Liver (tissue), 8 donors: ENCODE measurements at regions not wholly inside any gene's neighbourhood (a gene's known extent, or its start where the extent isn't known, plus 50 kb on each side); places are given as distances from the start of the nearest gene placed in this dataset.
A peak's percentile ranks its signal among the peaks of the same experiment; 100 is the strongest.

ENCODE experiments used
- DNase-seq: peaks from one replicate; pipeline ENCODE4 v3.0.0-alpha.2; 2017; ENCODE audit warnings: low spot score
- H3K27ac ChIP-seq, 2 donors: one replicate each; pipeline ENCODE4 v1.7.0; 2013; ENCODE audit warnings: inconsistent platforms in 2 of 2, low read length in 2 of 2, control low read depth in 1 of 2, low read depth in 1 of 2, mild to moderate bottlenecking in 1 of 2
- H3K27me3 ChIP-seq, 4 donors: one replicate each; pipeline versions ENCODE4 v1.6.1 to v1.7.0; 2013; ENCODE audit warnings: low read length in 3 of 4, inconsistent platforms in 1 of 4, mild to moderate bottlenecking in 1 of 4, moderate library complexity in 1 of 4; ENCODE audit not compliant: control insufficient read depth in 4 of 4, insufficient read depth in 4 of 4
- H3K36me3 ChIP-seq, 4 donors: one replicate each; pipeline versions ENCODE4 v1.6.1 to v1.7.0; 2013; ENCODE audit warnings: low read length in 3 of 4, mild to moderate bottlenecking in 3 of 4, low read depth in 1 of 4, moderate library complexity in 1 of 4; ENCODE audit not compliant: control insufficient read depth in 4 of 4, insufficient read depth in 3 of 4
- H3K4me1 ChIP-seq, 4 donors: one replicate each; pipeline versions ENCODE4 v1.6.1 to v1.7.0; 2013; ENCODE audit warnings: low read length in 3 of 4, mild to moderate bottlenecking in 3 of 4, moderate library complexity in 1 of 4; ENCODE audit not compliant: control insufficient read depth in 4 of 4, insufficient read depth in 4 of 4
- H3K4me3 ChIP-seq, 3 donors: one replicate each; pipeline versions ENCODE4 v1.6.1 to v1.7.0; 2013; ENCODE audit warnings: low read length in 3 of 3, control low read depth in 1 of 3, low read depth in 1 of 3, mild to moderate bottlenecking in 1 of 3
- H3K9ac ChIP-seq, 2 donors: one replicate each; pipeline ENCODE4 v1.7.0; 2013; ENCODE audit warnings: low read length in 2 of 2, mild to moderate bottlenecking in 2 of 2, moderate library complexity in 2 of 2, control low read depth in 1 of 2, low read depth in 1 of 2
- H3K9me3 ChIP-seq, 4 donors: one replicate each; pipeline versions ENCODE4 v1.6.1 to v1.7.0; 2013; ENCODE audit warnings: low read length in 3 of 4; ENCODE audit not compliant: control insufficient read depth in 4 of 4
- EGR1 ChIP-seq, 2 donors: IDR thresholded peaks; 2 replicates each; pipeline ENCODE4 v1.6.1; 2016 to 2018; ENCODE audit warnings: antibody characterized with exemption in 2 of 2, low read depth in 2 of 2
- FOXA1 ChIP-seq: IDR thresholded peaks from 2 replicates; pipeline ENCODE4 v1.6.1; 2016; ENCODE audit warnings: antibody characterized with exemption
- FOXA2 ChIP-seq: IDR thresholded peaks from 2 replicates; pipeline ENCODE4 v1.6.1; 2016; ENCODE audit warnings: antibody characterized with exemption
- GABPA ChIP-seq, 2 donors: IDR thresholded peaks in 1 of 2; conservative IDR thresholded peaks in 1 of 2; 2 replicates each; pipeline ENCODE4 v1.6.1; 2016; ENCODE audit warnings: antibody characterized with exemption in 2 of 2, mild to moderate bottlenecking in 1 of 2, moderate library complexity in 1 of 2
- HNF4A ChIP-seq, 2 donors: conservative IDR thresholded peaks; 2 replicates each; pipeline ENCODE4 v1.6.1; 2016; ENCODE audit warnings: antibody characterized with exemption in 2 of 2, mild to moderate bottlenecking in 2 of 2
- HNF4G ChIP-seq: IDR thresholded peaks from 2 replicates; pipeline ENCODE4 v1.6.1; 2016; ENCODE audit warnings: antibody characterized with exemption
- NR2F2 ChIP-seq: IDR thresholded peaks from 2 replicates; pipeline ENCODE4 v1.6.1; 2016; ENCODE audit warnings: antibody characterized with exemption
- RAD21 ChIP-seq, 2 donors: IDR thresholded peaks; 2 replicates each; pipeline ENCODE4 v1.6.1; 2016; ENCODE audit warnings: antibody characterized with exemption in 2 of 2, mild to moderate bottlenecking in 2 of 2
- RXRA ChIP-seq, 2 donors: IDR thresholded peaks; 2 replicates each; pipeline ENCODE4 v1.6.1; 2017 to 2018; ENCODE audit warnings: antibody characterized with exemption in 2 of 2, mild to moderate bottlenecking in 1 of 2
- TAF1 ChIP-seq: conservative IDR thresholded peaks from 2 replicates; pipeline ENCODE4 v1.6.1; 2016; ENCODE audit warnings: antibody characterized with exemption, mild to moderate bottlenecking
- YY1 ChIP-seq: IDR thresholded peaks from 2 replicates; pipeline ENCODE4 v1.6.1; 2016; ENCODE audit warnings: antibody characterized with exemption, mild to moderate bottlenecking
- WGBS: extraction: QIAGEN DNeasy Blood & Tissue Kit; methylation state at CpG from one replicate; pipeline ENCODE4 v1.1.7; 2013; 5-methylcytosine and 5-hydroxymethylcytosine counted together
- TF ChIP-seq, protein P1 (sequence below): IDR thresholded peaks from 2 replicates; pipeline ENCODE4 v1.6.1; 2016; ENCODE audit warnings: antibody characterized with exemption
- TF ChIP-seq, protein P2 (sequence below): fragments of 150-350 bp; IDR thresholded peaks from 2 replicates; pipeline ENCODE4 v1.5.1; 2017; ENCODE audit warnings: improper control_type of control experiment, low read depth, low read length; ENCODE audit not compliant: missing input control
- donor health status: healthy.
- donor health status: healthy.
- donor health status: healthy.
- donor health status: healthy.
- donor health status: healthy.

DNA sequence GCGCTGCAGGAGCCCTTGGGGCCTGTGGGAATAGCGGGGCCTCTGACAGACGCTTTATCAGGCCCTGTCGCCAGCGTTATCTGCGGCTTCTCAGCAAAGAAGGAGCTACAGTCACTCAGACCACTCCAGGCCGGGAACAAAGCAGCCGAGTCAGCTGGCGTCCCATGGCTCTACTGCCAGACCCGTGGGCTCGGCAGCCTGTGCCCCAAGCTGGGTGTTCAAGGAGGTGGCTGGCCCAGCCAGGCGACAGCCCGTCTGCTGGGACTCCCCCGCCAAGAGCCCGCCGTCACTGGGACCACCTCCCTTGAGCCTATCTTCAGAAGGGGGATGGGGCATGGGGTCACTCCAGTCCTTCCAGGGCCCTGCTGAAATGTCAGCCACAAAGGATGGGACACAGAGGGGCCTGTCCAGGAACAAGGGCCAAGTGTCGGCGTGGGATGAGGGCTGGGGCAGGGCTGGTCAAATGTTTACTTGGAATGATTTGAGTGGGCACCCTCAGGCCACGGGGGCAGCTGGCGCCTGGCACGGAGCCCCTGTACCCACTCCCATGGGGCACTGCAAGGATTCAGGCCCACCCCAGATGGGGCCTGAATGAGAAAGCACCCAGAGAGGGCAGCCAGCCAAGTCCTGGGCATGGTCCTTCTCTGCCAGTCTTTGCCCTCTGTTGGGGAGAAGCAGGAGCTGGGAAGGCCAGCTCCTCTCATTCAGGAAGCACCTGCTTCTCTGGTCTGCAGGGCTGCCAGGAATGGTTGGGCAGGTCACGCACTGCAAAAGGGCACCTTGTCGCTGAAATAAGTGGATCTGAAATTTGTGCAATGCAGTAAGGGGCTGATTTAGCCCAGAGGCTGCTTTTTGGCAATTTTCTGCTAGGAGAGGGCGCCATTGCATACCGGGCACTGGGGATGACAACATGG is 148.3 kb downstream of the SMAD6 start:
- H3K4me1 ChIP-seq, result peaks cover 1 to 9% (median 2%) of the 10 kb centered on the region in 4 donors
- peak; percentile 52 for DNase-seq
- no peak overlapping the region for H3K4me3 ChIP-seq
- H3K36me3 ChIP-seq, result no peaks in the 10 kb centered on the region
- no peaks in the 10 kb centered on the region for H3K27me3 ChIP-seq
- H3K9ac ChIP-seq, result no peak overlapping the region
- no peak for TF ChIP-seq HNF4G
- no peak for TF ChIP-seq YY1
- TF ChIP-seq TAF1, result no peak
- TF ChIP-seq, protein P1, sequence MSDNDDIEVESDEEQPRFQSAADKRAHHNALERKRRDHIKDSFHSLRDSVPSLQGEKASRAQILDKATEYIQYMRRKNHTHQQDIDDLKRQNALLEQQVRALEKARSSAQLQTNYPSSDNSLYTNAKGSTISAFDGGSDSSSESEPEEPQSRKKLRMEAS, result no peak
- no peak for TF ChIP-seq EGR1 (IDR thresholded peaks at IDR 0.05; ENCODE audit: low read depth in 2 of 2)
- no peak for TF ChIP-seq HNF4A (conservative IDR thresholded peaks at IDR 0.05)
- no peak for TF ChIP-seq NR2F2
- no peak for TF ChIP-seq FOXA1
- no peaks in the 10 kb centered on the region for H3K9me3 ChIP-seq
- peak overlapping the region in 1 of 2 donors; percentile 5 for H3K27ac ChIP-seq
- WGBS, result 83% methylated on average over 25 of the region's 25 CpGs

DNA sequence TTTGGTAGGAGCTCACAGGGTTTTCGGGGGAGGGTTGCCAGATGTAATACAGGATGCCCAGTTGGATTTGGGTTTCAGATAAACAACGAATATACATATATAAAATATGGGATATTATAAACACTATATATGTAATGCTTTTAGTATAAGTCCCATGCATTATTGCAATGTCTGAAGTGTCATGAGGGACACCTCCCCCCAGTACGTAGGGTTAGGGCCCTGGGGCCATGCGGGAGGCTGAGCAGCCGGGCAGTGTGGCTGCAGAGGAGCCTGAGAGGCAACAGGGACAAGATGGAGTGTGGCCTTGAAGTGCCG is 148.9 kb downstream of the SMAD6 start:
- 22% methylated on average over 6 of the region's 6 CpGs for WGBS
- Histone ChIP-seq H3K9me3 (no peaks in the 10 kb centered on the region), H3K27ac (no peak overlapping the region), H3K9ac (no peak overlapping the region), H3K4me1 (peaks cover 1 to 9% (median 2%) of the 10 kb centered on the region in 4 donors), H3K36me3 (no peaks in the 10 kb centered on the region), H3K4me3 (no peak overlapping the region), H3K27me3 (no peaks in the 10 kb centered on the region)
- DNase-seq, result no peak
- TF ChIP-seq GABPA (IDR thresholded peaks at IDR 0.05 in 1 of 2, conservative IDR thresholded peaks at IDR 0.05 in 1 of 2) (no peak), TAF1 (no peak), HNF4G (no peak)

GRCh38 chr15:66851311-66852063 is 149.5 kb downstream of the SMAD6 start:
- Histone ChIP-seq H3K4me1 (peaks cover 1 to 9% (median 2%) of the 10 kb centered on the region in 4 donors), H3K27ac (no peak overlapping the region), H3K27me3 (no peaks in the 10 kb centered on the region), H3K9me3 (no peaks in the 10 kb centered on the region), H3K36me3 (no peaks in the 10 kb centered on the region), H3K9ac (no peak overlapping the region), H3K4me3 (no peak overlapping the region)
- 20% methylated on average over 26 of the region's 26 CpGs for WGBS
- TF ChIP-seq, protein P2, sequence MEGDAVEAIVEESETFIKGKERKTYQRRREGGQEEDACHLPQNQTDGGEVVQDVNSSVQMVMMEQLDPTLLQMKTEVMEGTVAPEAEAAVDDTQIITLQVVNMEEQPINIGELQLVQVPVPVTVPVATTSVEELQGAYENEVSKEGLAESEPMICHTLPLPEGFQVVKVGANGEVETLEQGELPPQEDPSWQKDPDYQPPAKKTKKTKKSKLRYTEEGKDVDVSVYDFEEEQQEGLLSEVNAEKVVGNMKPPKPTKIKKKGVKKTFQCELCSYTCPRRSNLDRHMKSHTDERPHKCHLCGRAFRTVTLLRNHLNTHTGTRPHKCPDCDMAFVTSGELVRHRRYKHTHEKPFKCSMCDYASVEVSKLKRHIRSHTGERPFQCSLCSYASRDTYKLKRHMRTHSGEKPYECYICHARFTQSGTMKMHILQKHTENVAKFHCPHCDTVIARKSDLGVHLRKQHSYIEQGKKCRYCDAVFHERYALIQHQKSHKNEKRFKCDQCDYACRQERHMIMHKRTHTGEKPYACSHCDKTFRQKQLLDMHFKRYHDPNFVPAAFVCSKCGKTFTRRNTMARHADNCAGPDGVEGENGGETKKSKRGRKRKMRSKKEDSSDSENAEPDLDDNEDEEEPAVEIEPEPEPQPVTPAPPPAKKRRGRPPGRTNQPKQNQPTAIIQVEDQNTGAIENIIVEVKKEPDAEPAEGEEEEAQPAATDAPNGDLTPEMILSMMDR, result peak; percentile 89
- TF ChIP-seq HNF4G (no peak), YY1 (no peak), FOXA2 (no peak), RAD21 (IDR thresholded peaks at IDR 0.05) (peak; percentile 75 to 90), HNF4A (conservative IDR thresholded peaks at IDR 0.05) (no peak), RXRA (IDR thresholded peaks at IDR 0.05) (peak in 1 of 2 donors; percentile 11)
- peak; percentile 85 for DNase-seq
